OCI-LY7 (cell line): ENCODE measurements at regions not wholly inside any gene's neighbourhood (a gene's known extent, or its start where the extent isn't known, plus 50 kb on each side); places are given as distances from the start of the nearest gene placed in this dataset.

Experiments
- BruUV-seq: library from RNA; stranded (reverse); fragments of 400-500 nt; replicated peaks from 2 replicates; lab custom pipeline; 2021; lab: Mats Ljungman, UMichigan
- CTCF ChIA-PET: fragments of 300-600 bp; sonication (Branson Sonifier 250); formaldehyde crosslinking; loops from one replicate; lab custom pipeline; 2022; ENCODE audit warnings: antibody characterized with exemption; ENCODE audit not compliant: unreplicated experiment; lab: Charles Lee
- POLR2A ChIA-PET: fragments of 300-600 bp; sonication (Branson Sonifier 250); formaldehyde crosslinking; loops from one replicate; lab custom pipeline; 2022; ENCODE audit warnings: antibody characterized with exemption; lab: Charles Lee
- DNase-seq: peaks from one replicate; pipeline ENCODE4 v3.0.0-alpha.2; 2015; ENCODE audit warnings: low spot score
- H2AFZ ChIP-seq: fragments of 200-600 bp; sonication (generic), shearing (Covaris generic); 2 replicates; pipeline ENCODE4 v1.6.1; 2014; ENCODE audit warnings: mild to moderate bottlenecking, antibody characterized with exemption, low read length, moderate library complexity
- H3K27ac ChIP-seq: fragments of 200-600 bp; sonication (generic); 2 replicates; pipeline ENCODE4 v1.5.1; 2014; ENCODE audit warnings: mixed run types, low read depth, mild to moderate bottlenecking, moderate library complexity, low read length, inconsistent platforms; ENCODE audit not compliant: poor library complexity, severe bottlenecking
- H3K36me3 ChIP-seq: fragments of 200-600 bp; sonication (generic); 2 replicates; pipeline ENCODE4 v1.6.1; 2014; ENCODE audit warnings: mild to moderate bottlenecking, antibody characterized with exemption, low read length, moderate library complexity, mixed read lengths; ENCODE audit not compliant: insufficient read depth
- H3K4me1 ChIP-seq: fragments of 200-600 bp; sonication (generic); 2 replicates; pipeline ENCODE4 v1.5.1; 2014; ENCODE audit warnings: mild to moderate bottlenecking, low read length; ENCODE audit not compliant: insufficient read depth, poor library complexity, severe bottlenecking
- H3K4me2 ChIP-seq: fragments of 200-600 bp; sonication (generic); 2 replicates; pipeline ENCODE4 v1.6.1; 2014; ENCODE audit warnings: mild to moderate bottlenecking, low read length
- H3K4me3 ChIP-seq: fragments of 200-600 bp; sonication (generic); 2 replicates; pipeline ENCODE4 v1.5.1; 2014; ENCODE audit warnings: mild to moderate bottlenecking, low read depth, low read length; ENCODE audit not compliant: poor library complexity, severe bottlenecking
- H3K79me2 ChIP-seq: fragments of 200-600 bp; sonication (generic); 2 replicates; pipeline ENCODE4 v1.6.1; 2016; ENCODE audit warnings: low read depth, mild to moderate bottlenecking, low read length, moderate library complexity, mixed read lengths; ENCODE audit not compliant: insufficient read depth
- H3K9me2 ChIP-seq: fragments of 200-600 bp; sonication (generic); 2 replicates; pipeline ENCODE4 v1.6.1; 2016; ENCODE audit warnings: mild to moderate bottlenecking, low read length, mixed read lengths; ENCODE audit not compliant: insufficient read depth
- H3K9me3 ChIP-seq: fragments of 200-600 bp; sonication (generic); 2 replicates; pipeline ENCODE4 v1.6.1; 2014; ENCODE audit warnings: mild to moderate bottlenecking, mixed run types, low read length, mixed read lengths
- H4K20me1 ChIP-seq: fragments of 200-600 bp; sonication (generic); 2 replicates; pipeline ENCODE4 v1.6.1; 2014; ENCODE audit warnings: mild to moderate bottlenecking, antibody characterized with exemption, low read length, moderate library complexity, mixed read lengths; ENCODE audit not compliant: insufficient read depth
- CTCF ChIP-seq: fragments of 200-600 bp; sonication (generic); conservative IDR thresholded peaks from 2 replicates; pipeline ENCODE4 v1.5.1; 2014; ENCODE audit warnings: mild to moderate bottlenecking, antibody characterized with exemption, low read length, moderate library complexity, mixed read lengths
- EZH2phosphoT487 ChIP-seq: fragments of 200-600 bp; sonication (generic); IDR thresholded peaks from 2 replicates; pipeline ENCODE4 v1.6.1; 2018; ENCODE audit warnings: low read depth, borderline replicate concordance, mild to moderate bottlenecking, mixed run types, antibody characterized with exemption, low read length, moderate library complexity, mixed read lengths
- intact Hi-C: fragments of 100-400 bp; cut with micrococcal nuclease; formaldehyde crosslinking; loops from one replicate; pipeline ENCODE4 v1.10.0; 2022; ENCODE audit not compliant: unreplicated experiment

- Histone ChIP-seq H3K4me1 (no peaks in the 10 kb centered on the region), H2AFZ (no peak overlapping the region), H3K9me3 (no peaks in the 10 kb centered on the region), H3K4me2 (no peak overlapping the region), H3K36me3 (no peaks in the 10 kb centered on the region), H3K9me2 (no peaks in the 10 kb centered on the region), H3K4me3 (no peak overlapping the region), H4K20me1 (no peaks in the 10 kb centered on the region), H3K79me2 (no peaks in the 10 kb centered on the region), H3K27ac (no peak overlapping the region)
- ChIA-PET CTCF (no interaction called here), POLR2A (interaction anchor here (0.6 to 0.7 kb wide), 2 partner anchors 15 to 244 kb away, joined by 3 read pairs; no protein-coding TSS in a partner anchor)
- DNase-seq, result no peak
- no TSS peak for BruUV-seq
- TF ChIP-seq CTCF, result no peak
- no peak for TF ChIP-seq EZH2phosphoT487
- intact Hi-C loops, result no loop called here
Measured at GRCh38 chr3:81938681-81939080, 177.2 kb upstream of the GBE1 start.

GRCh38 chr3:81936817-81937216 is 175.4 kb upstream of the GBE1 start:
- Histone ChIP-seq H3K4me3 (no peak overlapping the region), H3K36me3 (no peaks in the 10 kb centered on the region), H2AFZ (no peak overlapping the region), H3K4me1 (no peaks in the 10 kb centered on the region), H3K4me2 (no peak overlapping the region), H3K9me2 (no peaks in the 10 kb centered on the region), H3K9me3 (no peaks in the 10 kb centered on the region), H4K20me1 (no peaks in the 10 kb centered on the region), H3K27ac (no peak overlapping the region), H3K79me2 (no peaks in the 10 kb centered on the region)
- CTCF ChIA-PET, result no interaction called here
- POLR2A ChIA-PET, result interaction anchor here (0.9 kb wide), 1 partner anchor 13 kb away, joined by 3 read pairs; no protein-coding TSS in a partner anchor
- no TSS peak for BruUV-seq
- TF ChIP-seq CTCF, result no peak
- intact Hi-C loops, result no loop called here
- no peak for DNase-seq

GRCh38 chr3:81932681-81933080 is 171.2 kb upstream of the GBE1 start:
- H3K9me2 ChIP-seq, result no peaks in the 10 kb centered on the region
- no peak overlapping the region for H2AFZ ChIP-seq
- no peak for TF ChIP-seq EZH2phosphoT487
- no peak for TF ChIP-seq CTCF
- intact Hi-C loops, result no loop called here
- no peaks in the 10 kb centered on the region for H3K9me3 ChIP-seq
- no peaks in the 10 kb centered on the region for H4K20me1 ChIP-seq
- no peaks in the 10 kb centered on the region for H3K79me2 ChIP-seq
- H3K27ac ChIP-seq, result no peak overlapping the region
- no peaks in the 10 kb centered on the region for H3K36me3 ChIP-seq
- no peak for DNase-seq
- BruUV-seq, result no TSS peak
- no peak overlapping the region for H3K4me2 ChIP-seq
- CTCF ChIA-PET, result no interaction called here
- H3K4me1 ChIP-seq, result no peaks in the 10 kb centered on the region
- POLR2A ChIA-PET, result no interaction called here
- no peak overlapping the region for H3K4me3 ChIP-seq
